HG02852 (cell line): ENCODE measurements at regions not wholly inside any gene's neighbourhood (a gene's known extent, or its start where the extent isn't known, plus 50 kb on each side); places are given as distances from the start of the nearest gene placed in this dataset.
"Not testable (repeated sequence)": the region's sequence is repeated elsewhere in the genome, so short reads cannot be mapped to it uniquely, and the experiment has no call there.

Experiments used
- ATAC-seq: cut with Tn5 transposase; IDR thresholded peaks from one replicate; pipeline ENCODE4 v1.9.1; 2021; ENCODE audit warnings: mild to moderate bottlenecking, moderate library complexity; ENCODE audit not compliant: unreplicated experiment

DNA sequence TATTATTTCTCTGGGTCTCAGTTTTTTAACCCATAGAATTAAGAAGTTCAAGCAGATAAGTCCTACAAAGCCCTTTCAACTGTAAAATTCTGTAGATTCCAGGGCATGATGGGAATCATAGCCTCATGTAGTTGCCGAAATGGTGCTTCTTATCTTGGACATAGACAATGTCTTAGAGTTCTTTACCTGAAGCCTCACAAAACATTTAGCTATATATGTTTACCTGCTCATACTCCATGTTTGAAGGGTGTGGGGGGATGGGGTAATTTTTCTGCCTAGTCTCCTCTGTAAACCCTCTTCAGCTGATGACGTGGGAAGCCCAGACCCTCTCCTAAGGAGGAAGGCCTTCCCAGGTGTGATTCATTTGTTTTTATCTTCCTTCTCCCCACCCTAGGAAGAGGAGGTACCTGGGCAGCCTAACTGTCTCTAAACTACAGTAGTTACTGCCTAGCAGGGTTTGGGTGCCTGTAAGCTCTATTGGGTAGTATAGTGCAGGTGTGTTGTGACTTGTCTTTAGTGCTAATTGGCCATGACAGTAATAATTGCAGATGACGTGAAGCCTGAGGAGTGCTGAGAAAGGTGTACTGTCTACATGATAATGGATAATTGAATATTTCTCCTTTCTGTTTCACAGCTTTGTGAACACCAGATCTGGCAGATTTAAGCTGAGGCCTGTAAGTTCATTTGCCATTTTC lies 230.8 kb downstream of the TFAP2B start:
- ATAC-seq = no peak

DNA sequence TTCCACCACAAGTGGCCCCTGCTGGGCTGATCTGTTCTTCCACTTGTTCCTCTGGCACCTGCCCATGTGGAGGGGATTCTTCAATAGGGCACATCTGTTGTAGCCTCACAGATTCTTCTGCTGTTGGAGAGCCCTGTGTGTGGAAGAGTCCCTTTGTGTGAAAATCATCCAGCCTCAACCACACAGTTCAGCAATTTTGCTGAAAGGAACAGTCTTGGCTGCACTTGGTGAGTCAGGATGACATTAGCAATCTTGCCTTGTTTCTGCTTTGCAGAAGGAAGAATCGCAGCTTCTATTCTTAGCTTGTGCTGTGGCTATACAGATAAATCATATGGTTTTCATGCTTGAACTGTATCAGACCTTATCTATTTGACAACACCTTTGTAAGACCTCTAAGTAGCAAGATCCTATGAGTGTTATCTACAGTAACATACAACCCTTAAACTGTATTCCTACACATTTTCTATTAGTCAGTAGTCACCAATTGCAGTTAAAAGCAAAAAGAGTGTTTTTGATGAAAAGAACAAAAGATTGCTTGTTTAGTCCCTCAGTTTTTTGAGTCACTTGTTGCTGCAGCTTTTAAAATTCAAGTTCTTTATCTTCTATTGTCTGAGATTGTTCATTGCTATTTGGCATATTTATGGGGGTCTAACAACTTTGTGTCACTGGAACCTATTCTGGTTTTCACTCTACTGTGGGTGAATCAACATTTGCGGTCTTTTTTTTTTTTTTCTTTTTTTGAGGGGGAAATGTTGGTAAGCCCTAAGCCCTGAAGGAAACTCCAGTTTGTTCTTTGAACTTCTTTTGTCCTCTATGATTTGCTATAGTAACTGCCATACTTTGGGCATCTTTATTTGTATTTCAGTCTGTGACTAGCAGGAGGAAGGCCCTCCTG lies 231.6 kb downstream of the TFAP2B start:
- no peak for ATAC-seq

DNA sequence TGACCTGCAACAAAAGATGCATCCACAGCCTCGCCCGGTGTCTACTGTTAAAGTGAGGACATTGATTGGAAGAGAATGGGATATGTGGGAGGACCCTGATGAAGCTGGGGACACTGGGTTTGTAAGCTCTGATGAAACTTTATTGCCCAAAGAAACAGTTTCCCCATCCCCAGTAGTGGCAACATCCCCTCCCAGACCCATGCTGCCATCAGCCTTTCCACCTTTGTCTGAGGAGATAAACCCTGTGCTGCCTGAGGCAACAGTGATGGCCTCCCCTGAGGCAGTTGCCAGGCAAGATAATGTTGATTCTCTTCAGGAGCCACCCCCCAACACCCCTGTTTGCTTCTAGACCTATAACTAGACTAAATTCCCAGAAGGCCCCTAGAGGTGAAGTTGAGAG lies 234.0 kb downstream of the TFAP2B start:
- not testable (repeated sequence) for ATAC-seq

DNA sequence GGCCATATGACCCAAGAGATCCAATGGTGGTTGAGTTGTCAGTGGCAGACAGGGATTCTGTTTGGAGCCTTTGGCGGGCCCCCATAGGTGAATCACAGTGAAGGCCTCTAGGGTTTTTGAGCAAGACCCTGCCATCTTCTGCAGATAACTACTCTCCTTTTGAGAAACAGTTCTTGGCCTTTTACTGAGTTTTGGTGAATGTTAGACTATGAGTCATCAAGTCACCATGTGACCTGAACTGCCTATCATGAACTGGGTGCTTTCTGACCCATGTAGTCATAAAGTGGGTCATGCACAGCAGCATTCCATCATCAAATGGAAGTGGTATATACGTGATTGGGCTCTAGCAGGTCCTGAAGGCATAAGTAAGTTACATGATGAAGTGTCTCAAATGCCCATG lies 236.6 kb downstream of the TFAP2B start:
- ATAC-seq = not testable (repeated sequence)

DNA sequence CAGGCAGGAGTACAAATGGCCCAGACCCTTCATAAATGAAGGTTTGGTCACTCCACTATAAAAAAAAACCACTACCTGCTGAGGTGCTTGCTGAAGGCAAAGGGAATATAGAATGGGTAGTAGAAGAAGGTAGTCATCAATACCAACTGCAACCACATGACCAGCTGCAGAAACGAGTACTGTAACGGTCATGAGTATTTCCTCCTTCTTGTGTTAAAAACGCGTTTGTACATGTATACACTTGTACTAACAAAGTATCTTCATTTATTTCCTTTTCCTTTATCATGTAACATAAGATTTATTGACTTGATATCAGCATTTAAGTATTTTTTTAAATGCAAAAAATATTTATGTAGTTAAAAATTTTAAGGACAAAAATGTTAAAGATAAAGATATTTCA lies 238.6 kb downstream of the TFAP2B start:
- ATAC-seq = no peak

DNA sequence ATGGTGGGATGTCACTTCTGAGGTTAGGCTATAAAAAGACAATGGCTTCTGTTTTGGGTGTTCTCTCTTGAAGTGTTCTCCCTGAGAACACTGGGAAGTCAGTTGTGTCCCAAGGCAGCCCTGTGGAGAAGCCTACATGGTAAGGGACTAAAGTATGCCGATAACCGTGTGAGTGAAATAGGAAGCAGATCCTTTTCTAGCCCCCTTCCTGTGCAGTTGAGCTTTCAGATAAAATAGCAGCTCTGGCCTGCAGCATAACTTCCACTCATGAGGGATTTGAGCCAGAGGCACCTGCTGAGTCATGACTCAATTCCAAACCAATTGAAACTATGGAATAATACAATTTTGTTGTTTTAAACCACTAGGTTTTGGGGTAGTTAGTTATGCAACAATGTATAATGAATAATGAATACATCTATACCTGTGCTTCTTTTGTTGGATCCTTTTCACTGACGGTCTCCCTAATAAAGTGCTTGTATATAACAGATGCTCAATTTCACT lies 241.6 kb downstream of the TFAP2B start:
- no peak for ATAC-seq

DNA sequence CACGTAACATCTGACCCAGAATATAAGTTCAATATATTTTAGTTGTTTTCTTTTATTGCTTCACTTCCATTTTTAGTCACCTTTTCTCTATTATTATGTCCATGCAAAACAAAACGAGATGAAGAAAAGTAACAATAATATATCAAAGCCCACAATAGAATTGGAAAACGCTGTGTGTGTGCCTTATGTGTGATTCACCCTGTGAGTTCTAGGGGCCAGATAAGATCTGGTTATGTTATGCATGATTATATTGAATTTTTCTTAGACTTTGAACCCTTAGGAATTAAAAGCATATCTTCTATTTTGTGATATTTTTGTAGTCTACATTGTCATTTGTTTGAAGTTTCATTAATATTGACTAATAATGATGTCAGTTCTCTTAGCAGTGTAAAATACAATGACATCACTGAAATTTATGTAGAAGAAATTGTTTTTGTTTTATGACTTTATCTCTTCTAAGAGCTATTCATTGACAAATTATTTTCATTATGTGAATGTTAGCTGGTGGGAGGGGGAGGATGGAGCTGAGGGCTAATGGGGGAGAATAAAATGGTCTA lies 243.6 kb downstream of the TFAP2B start:
- ATAC-seq = no peak

DNA sequence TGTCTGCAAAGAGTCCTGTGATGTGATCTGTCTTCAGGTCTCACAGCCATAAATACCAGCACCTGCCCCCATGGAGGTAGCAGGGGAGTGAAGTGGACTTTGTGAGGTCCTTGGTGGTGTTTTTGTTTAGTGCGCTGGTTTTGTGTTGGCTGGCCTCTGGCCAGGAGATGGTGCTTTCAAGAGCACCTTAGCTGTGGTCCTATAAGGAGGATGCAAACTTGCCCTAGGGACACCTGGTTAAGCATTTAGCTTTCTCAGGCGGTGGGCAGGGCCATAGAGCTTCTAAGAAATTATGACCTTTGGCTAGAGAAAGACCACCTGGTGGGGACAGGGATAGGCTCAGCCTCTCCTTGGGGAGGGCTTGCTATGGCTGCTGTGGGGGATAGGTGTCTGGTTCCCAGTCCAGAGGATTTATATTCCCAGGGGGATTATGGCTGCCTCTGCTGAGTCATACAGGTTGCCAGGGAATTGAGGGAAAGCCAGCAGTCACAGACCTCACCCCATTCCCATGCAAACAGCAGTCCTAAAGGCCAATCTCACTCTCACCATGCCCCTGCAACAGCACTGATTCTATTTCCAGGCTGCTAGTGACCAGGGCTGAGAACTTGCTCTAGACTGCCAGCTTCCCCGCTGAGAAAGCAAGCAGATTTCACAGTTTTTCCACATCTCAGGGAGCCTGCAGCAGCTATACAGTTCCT lies 259.3 kb downstream of the TFAP2B start:
- ATAC-seq = no peak

DNA sequence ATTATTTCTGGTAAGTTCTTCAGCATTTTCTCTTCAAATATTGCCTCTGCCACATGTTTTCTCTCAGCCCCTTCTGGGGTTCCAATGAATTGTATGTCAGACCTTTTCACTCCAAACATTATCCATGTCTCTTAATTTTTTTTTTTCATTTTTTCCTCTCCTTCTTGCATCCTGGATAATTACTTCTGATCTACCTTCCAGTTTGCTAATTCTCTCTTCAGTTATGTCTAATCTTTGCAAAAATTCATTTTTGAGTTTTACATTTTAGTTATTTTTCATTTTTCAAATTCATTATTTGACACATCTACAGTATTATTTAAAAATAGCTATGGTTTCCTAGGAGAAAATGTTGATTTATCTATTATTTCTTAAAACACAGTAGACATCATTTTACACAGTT lies 271.7 kb downstream of the TFAP2B start:
- no peak for ATAC-seq

DNA sequence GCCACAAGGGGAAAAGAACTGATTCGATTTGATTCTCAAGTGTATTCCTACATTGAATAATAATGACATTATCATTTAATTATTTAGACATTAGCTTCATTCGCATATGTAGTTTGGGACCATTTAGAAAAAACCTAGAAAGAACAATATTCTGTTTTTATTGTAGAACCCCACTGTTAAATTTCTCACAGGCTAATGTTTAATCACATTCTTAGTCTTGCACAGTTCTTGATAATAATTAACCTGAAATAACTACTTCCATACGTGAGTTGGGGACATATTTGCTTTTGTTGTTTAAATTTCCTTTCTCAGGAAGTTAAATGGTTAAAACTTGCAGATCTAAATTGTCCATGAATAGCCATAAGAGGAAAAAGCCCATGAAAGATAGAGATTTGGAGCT lies 275.2 kb downstream of the TFAP2B start:
- no peak for ATAC-seq

DNA sequence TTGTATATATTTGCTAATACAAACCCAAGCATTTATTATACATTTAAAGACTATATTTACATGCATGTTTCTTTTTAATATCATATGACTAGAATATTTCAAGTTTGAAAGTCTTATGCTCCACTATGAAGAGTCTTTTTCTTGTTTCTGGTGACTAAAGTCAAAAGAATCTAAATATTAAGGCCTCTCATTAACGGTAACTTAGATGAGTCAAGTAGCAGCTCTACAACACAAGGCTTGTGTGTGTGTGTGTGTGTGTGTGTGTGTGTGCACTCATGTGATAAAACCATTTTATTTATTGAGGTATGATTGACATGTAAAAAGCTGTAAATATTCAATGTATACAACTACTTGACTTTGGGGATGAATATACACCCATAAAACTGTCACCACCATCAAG lies 275.6 kb downstream of the TFAP2B start:
- no peak for ATAC-seq

DNA sequence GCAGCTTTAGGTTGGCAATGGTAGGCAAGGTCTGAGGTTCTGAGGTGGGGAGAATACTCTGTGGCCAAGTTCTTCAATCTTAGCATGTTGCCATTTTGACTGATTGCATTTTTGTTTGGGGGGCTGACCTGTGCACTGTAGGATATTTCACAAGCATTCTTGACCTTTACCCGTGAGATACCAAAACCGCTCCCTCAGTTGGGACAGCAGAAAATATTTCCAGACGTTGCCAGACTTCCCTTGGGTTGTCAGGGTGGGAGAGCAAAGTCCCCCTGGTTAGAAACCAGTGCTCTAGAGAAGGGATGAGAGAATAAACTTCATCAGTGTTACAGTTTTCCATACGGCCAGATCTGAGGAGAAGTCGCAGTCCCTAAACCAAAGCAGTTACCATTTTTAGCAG lies 279.6 kb downstream of the TFAP2B start:
- no peak for ATAC-seq

DNA sequence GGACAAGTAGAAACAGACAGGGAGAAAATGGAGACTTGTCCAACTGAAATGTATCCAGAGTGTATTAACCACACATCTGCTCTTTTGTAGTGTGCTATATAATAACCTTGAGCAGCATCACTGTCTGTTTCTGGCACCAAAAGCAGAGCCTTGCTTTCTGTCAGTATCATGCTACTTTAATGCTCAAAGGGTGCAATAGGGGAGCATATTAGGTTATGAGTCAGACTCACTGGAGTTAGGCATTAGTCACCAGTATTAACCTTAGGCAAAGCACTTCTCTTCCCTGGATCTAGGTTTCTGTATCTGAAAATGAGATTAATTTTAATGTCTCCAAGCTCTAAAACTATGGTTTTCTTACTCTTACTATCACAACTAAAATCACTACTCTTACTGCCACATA lies 280.1 kb downstream of the TFAP2B start:
- no peak for ATAC-seq

DNA sequence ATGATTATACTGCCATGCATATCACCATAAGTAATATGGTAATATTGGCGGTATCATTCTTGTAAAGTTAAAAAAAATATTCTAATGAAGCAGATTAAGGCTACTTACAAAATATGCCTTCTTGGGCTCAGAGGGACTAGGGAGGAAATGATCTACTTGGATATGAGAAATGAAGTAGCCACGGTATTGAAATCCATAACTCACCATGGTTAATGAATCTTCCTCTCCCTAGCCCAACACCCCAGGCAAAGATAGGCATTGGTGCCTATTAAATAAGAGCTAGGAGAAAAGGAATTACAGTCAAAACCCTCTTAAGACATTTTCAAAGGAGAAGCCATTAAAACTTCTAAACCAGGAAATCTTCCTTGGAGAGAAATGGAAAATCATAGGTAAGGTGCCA lies 280.5 kb downstream of the TFAP2B start:
- no peak for ATAC-seq

DNA sequence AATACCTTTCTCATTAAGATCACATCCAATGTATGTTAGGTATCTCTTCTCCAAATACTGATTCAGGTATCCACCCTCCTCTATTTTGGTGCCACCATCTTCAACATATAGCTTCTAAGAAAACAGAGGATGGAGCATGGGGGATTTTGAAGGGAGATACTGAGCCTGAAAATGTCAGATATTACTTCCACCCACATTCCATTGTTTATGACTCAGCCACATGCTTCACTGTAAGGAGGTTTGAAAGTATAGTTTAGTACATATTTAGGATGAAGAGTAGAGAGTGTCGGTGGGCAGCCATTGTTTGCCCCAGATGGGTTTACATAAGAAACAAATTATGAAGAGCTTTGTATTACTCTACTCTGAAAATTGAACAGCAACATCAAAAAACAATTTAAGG lies 286.7 kb downstream of the TFAP2B start:
- ATAC-seq = no peak

DNA sequence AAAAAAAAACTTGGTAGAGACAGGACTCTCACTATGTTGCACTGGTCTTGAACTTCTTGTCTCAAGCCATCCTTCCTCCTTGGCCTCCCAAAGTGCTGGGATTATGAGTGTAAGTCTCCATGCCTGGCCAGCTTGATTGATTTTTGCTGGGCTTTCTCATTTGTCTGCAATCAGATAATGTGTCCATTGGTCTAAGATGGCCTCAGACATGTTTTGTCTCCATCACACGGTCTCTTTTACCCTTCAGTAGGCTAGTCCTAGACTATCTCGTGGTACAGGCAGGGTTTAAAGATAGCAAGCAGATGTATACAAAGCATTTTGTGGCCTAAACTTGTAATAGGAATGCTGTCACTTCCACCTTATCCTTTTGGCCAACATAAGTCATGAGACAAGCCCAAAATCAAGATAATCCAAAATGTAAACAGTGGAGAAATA lies 289.1 kb downstream of the TFAP2B start:
- no peak for ATAC-seq

DNA sequence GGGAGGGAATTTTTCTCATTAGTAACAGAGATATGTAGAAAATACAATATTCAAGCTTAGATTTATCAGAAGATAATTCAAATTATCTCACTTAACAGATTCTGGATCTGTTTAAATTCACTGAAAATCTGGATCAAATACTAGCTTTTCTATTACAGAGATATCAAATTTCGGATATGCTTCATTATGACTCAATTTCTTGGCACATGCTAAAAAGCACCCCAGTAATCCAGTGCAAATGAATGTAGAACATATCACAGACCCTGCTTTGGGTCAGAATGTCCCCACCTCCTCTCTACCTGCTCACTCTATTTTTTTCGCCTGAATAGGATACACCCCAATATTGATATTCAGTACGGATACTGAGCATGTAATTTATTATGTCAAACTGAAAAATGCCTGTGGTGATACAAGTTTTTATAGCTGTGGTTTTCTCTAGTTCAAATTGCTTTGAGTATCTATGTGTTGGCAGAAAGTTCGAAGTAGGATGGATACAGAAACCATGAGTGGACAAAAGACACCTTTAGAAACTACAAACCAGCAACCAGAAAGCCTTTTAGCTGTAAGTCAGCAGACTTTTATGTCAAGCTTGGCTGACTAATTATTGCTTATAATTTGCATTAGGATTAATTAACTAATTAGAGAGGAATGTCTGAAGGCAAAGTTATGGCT lies 290.0 kb downstream of the TFAP2B start:
- no peak for ATAC-seq

DNA sequence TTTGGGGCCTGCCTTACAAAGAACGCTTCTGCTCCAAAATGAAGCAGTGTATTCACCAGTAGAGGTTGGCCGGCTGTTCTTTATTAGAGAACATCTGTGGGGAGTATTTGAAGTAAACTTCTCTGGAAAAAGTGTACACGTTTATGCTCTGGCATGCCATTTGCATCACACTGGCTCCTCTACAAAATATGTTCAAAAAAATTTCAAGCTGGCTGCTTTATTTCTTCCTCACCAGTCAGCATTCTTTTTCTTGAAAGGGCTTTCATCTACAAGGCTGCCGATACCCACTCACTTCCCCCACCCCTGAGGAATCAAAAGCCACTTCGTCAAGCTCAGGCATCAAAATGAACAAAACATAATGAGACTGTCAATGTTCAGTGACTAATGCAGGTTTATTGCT lies 294.1 kb downstream of the TFAP2B start:
- no peak for ATAC-seq

DNA sequence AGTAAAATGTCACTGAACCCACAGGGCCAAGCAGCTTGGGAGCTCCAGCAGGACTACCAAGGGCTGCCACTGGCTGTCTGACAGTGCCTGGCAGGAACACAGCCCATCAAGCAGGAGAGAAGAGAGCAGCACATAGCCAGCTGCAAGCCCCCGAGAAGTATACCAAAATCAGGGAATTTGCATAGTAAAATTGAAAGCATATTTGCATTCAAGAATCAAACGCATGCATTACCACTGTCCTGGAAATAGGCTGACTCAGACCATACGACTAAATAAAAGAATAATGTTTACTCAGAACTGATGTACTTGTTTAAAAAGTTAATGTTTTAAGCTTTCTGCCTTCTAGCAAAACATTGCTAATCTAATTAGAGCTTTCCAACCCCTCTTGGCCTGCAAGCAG lies 298.1 kb downstream of the TFAP2B start:
- ATAC-seq = no peak

DNA sequence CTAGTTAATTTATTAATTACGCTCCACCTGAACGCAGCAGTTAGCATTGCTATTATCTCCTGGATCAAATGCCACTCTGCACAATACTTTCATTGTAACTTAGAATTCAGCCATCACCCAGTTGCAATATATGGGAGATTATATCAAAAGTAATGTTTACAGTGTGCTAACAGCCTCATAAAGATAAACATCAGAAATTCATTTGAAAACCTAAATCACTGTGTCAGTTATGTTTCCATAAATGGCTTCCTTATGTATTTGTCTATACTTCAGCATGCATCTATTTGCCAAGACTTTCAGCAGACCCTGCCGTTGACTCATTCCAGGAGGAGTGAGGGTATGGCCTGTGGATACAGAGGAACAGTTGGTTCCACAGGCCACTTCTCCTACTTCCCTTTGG lies 300.1 kb downstream of the TFAP2B start:
- ATAC-seq = no peak

DNA sequence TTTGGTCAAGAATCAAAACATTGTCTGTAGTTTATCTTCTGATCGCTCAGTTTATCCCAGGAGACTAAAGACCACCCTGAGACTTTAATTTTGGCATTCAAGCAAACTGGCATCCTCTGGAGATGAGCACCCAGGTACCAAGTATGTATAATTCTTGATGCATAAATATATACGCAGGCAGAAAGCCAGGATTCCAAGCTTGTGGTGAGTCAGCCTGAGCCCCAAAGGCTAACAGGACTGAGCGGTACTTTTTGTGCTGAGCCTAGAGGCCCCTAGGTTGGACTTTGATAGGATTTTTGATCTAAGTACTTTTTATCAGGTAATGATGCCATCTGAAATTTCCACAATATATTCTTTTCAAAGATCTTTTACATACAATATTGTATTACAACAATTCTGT lies 301.3 kb downstream of the TFAP2B start:
- no peak for ATAC-seq
